Ishikawa (cell line): ENCODE measurements at regions not wholly inside any gene's neighbourhood (a gene's known extent, or its start where the extent isn't known, plus 50 kb on each side); places are given as distances from the start of the nearest gene placed in this dataset.

ENCODE experiments used
- CEBPB ChIP-seq: IDR thresholded peaks from 2 replicates; pipeline ENCODE4 v1.6.1; 2012
- CREB1 ChIP-seq: IDR thresholded peaks from 2 replicates; pipeline ENCODE4 v1.6.1; 2012; ENCODE audit warnings: low read depth
- EGR1 ChIP-seq: IDR thresholded peaks from 2 replicates; pipeline ENCODE4 v1.6.1; 2012
- EP300 ChIP-seq: IDR thresholded peaks from 2 replicates; pipeline ENCODE4 v1.6.1; 2012; ENCODE audit warnings: borderline replicate concordance
- FOXM1 ChIP-seq: IDR thresholded peaks from 2 replicates; pipeline ENCODE4 v1.6.1; 2012; ENCODE audit warnings: low read depth, borderline replicate concordance
- NFIC ChIP-seq: IDR thresholded peaks from 2 replicates; pipeline ENCODE4 v1.6.1; 2012
- RAD21 ChIP-seq: IDR thresholded peaks from 2 replicates; pipeline ENCODE4 v1.6.1; 2012; ENCODE audit warnings: low read depth
- TAF1 ChIP-seq: IDR thresholded peaks from 2 replicates; pipeline ENCODE4 v1.6.1; 2012; ENCODE audit warnings: low read depth, mild to moderate bottlenecking
- TCF12 ChIP-seq: IDR thresholded peaks from 2 replicates; pipeline ENCODE4 v1.6.1; 2012; ENCODE audit warnings: low read depth
- TEAD4 ChIP-seq: IDR thresholded peaks from 2 replicates; pipeline ENCODE4 v1.6.1; 2012
- YY1 ChIP-seq: IDR thresholded peaks from 2 replicates; pipeline ENCODE4 v1.6.1; 2012; ENCODE audit warnings: low read depth
- ZBTB7A ChIP-seq: IDR thresholded peaks from 2 replicates; pipeline ENCODE4 v1.6.1; 2012; ENCODE audit warnings: low read depth
- TF ChIP-seq, protein P1 (sequence below): IDR thresholded peaks from 2 replicates; pipeline ENCODE4 v1.6.1; 2012
- TF ChIP-seq, protein P2 (sequence below): IDR thresholded peaks from 2 replicates; pipeline ENCODE4 v1.6.1; 2012; ENCODE audit warnings: low read depth, mild to moderate bottlenecking
- TF ChIP-seq, protein P3 (sequence below): IDR thresholded peaks from 2 replicates; pipeline ENCODE4 v1.6.1; 2012

DNA sequence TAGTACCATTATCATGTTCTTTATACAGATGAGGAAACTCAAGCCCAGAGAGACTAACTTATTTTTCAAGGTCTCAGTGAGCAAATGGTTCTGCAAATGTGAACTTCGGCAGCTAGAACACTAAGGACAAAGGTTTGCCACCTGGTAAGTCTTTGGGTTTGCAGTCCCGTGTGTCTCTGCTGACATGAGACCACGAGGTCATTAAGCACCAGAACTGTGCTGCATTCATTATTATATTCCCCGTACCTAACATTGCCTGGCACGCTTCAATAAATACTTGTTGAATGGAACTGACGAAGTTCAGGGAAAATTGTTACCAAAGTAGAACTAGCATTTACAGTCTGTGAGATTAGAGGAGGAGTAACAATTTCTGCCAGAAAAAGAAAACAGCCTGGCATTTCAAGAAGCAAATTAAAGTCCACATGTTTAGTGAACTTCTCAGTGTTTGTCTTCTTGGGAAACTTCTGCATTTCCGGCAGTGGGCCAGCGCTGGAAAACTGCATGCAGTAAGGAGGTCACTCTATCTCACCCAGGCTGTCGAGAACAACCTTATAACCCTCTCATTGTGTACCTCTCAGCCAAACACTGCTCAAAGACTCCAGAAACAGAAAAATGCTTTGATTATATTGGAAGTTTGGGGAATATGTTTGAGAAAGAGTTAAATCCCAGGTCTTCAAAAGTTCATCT lies 67.4 kb upstream of the CPEB2 start:
- TF ChIP-seq EP300, result no peak
- no peak for TF ChIP-seq TEAD4
- TF ChIP-seq NFIC, result no peak
- TF ChIP-seq TCF12, result no peak
- TF ChIP-seq EGR1, result no peak
- TF ChIP-seq ZBTB7A, result no peak
- TF ChIP-seq TAF1, result no peak
- TF ChIP-seq FOXM1, result no peak
- TF ChIP-seq, protein P1, sequence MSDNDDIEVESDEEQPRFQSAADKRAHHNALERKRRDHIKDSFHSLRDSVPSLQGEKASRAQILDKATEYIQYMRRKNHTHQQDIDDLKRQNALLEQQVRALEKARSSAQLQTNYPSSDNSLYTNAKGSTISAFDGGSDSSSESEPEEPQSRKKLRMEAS, result no peak
- TF ChIP-seq, protein P2, sequence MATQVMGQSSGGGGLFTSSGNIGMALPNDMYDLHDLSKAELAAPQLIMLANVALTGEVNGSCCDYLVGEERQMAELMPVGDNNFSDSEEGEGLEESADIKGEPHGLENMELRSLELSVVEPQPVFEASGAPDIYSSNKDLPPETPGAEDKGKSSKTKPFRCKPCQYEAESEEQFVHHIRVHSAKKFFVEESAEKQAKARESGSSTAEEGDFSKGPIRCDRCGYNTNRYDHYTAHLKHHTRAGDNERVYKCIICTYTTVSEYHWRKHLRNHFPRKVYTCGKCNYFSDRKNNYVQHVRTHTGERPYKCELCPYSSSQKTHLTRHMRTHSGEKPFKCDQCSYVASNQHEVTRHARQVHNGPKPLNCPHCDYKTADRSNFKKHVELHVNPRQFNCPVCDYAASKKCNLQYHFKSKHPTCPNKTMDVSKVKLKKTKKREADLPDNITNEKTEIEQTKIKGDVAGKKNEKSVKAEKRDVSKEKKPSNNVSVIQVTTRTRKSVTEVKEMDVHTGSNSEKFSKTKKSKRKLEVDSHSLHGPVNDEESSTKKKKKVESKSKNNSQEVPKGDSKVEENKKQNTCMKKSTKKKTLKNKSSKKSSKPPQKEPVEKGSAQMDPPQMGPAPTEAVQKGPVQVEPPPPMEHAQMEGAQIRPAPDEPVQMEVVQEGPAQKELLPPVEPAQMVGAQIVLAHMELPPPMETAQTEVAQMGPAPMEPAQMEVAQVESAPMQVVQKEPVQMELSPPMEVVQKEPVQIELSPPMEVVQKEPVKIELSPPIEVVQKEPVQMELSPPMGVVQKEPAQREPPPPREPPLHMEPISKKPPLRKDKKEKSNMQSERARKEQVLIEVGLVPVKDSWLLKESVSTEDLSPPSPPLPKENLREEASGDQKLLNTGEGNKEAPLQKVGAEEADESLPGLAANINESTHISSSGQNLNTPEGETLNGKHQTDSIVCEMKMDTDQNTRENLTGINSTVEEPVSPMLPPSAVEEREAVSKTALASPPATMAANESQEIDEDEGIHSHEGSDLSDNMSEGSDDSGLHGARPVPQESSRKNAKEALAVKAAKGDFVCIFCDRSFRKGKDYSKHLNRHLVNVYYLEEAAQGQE, result no peak
- no peak for TF ChIP-seq YY1
- TF ChIP-seq RAD21, result no peak
- TF ChIP-seq, protein P3, sequence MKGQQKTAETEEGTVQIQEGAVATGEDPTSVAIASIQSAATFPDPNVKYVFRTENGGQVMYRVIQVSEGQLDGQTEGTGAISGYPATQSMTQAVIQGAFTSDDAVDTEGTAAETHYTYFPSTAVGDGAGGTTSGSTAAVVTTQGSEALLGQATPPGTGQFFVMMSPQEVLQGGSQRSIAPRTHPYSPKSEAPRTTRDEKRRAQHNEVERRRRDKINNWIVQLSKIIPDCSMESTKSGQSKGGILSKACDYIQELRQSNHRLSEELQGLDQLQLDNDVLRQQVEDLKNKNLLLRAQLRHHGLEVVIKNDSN, result no peak
- TF ChIP-seq CEBPB, result no peak

DNA sequence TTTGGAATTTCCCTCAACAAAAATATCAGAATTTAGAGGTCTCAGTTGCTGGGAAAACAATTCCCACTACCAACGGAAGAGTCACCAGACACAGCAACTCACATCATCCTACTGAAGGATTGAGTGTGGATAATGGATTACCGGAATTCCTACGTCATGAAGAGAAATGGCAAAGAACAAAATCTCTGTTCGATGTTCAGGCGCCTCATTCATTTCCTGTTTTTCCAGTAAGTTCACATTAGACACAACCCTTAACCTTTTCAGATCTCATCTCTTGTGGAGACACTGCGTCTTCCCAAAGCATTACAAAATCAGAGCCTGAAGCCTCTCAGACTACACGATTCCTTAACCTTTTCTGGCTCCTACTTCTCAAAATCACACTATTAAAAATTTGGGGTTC lies 58.5 kb upstream of the CPEB2 start:
- TF ChIP-seq NFIC, result no peak
- no peak for TF ChIP-seq YY1
- no peak for TF ChIP-seq FOXM1
- TF ChIP-seq, protein P3, result no peak
- no peak for TF ChIP-seq TAF1
- no peak for TF ChIP-seq RAD21
- TF ChIP-seq TEAD4, result no peak
- no peak for TF ChIP-seq EGR1
- TF ChIP-seq EP300, result no peak
- TF ChIP-seq TCF12, result no peak
- TF ChIP-seq, protein P2, result no peak
- TF ChIP-seq CEBPB, result no peak

DNA sequence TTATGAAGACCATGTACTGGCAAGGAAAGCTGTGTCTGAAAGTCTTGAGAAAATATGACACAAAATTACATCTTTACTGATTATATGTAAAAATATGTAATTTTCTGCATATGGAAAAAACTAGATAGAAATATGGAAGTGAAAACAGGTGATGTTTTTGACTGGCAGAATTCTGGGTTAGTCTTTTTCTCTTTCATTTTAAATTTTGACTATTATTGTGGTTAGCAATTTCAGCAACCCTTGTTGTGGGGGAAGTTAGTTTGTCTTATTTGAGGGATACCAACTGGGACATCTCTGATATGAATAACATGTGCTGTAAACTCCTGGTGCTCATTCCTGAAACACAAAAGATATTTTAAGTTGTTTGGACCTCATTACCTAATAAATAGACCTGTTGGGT lies 49.9 kb upstream of the CPEB2 start:
- TF ChIP-seq, protein P1, result no peak
- no peak for TF ChIP-seq TEAD4
- TF ChIP-seq, protein P2, result no peak
- no peak for TF ChIP-seq CREB1
- no peak for TF ChIP-seq ZBTB7A
- TF ChIP-seq, protein P3, result no peak
- TF ChIP-seq TAF1, result no peak
- no peak for TF ChIP-seq EP300
- TF ChIP-seq NFIC, result no peak
- no peak for TF ChIP-seq RAD21
- no peak for TF ChIP-seq FOXM1
- no peak for TF ChIP-seq EGR1
- TF ChIP-seq YY1, result no peak
- TF ChIP-seq TCF12, result no peak
- TF ChIP-seq CEBPB, result no peak
